ENCODE measurements at regions not wholly inside any gene's neighbourhood (a gene's known extent, or its start where the extent isn't known, plus 50 kb on each side); places are given as distances from the start of the nearest gene placed in this dataset.
A peak's percentile ranks its signal among the peaks of the same experiment; 100 is the strongest.

DNA sequence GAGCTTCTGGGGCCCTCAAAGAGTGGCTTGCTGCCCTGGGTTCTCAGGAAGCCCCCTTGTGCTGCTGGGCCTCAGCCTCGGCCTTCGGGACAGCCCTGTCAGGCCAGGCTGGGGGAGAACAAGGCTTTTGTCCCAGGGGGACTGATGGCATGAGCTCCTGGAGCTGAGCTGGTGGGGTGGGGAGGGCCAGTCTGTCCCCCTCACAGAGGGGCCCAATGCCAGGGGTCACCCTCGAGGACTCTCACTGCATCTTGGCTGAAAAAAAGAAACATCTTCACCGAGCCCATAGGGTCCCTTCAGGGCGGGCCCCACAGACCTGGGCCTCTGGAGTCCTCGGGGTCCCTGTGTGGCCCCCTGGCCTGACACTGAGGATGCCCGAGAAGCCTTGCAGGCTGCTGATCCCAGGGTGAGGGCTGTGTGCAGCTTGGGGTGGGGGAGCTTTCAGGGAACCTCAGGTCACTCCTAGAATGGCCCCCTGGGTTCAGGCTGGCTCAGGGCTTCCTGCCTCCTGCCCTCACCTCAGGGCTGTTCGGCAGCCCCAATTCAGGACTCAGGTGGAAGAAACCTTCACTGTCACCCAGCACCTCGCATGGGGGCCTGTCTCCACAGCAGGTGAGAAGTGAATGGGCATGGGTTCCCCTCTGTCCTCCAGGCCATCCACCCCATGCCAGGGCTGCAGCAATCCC is 90.5 kb downstream of the TNFRSF13B start:
- no peak for TF ChIP-seq CTCF (IDR thresholded peaks at IDR 0.05)
- Histone ChIP-seq H3K36me3 (ENCODE audit: low read depth) (no peaks in the 10 kb centered on the region), H3K9me3 (peaks cover 6% of the 10 kb centered on the region), H3K4me3 (no peak overlapping the region), H3K4me1 (ENCODE audit: low read depth) (no peaks in the 10 kb centered on the region)
- intact Hi-C loops (cut with DNase I, micrococcal nuclease), result no loop called here
- DNase-seq (peak in 1 of 3 donors; percentile 27), ATAC-seq (no peak)

DNA sequence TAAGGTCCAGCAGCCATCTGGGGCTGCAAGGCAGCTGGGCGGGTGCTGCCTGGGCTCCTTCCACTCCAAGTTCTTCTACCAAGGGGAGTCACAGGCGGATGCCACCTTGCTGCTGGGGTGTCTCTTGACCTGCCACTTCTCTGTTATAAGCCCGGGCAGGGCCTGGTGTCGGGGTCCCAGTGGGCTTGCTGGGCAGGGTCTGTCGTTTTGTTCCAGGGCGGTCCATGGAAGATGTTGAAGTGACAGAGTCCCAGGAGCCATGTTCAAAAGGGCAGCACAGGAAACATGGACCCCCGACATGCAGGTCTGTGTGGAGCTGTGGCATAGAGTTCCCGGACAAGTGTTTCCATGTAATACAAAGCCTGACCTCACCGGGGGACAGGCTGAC is 91.1 kb downstream of the TNFRSF13B start:
- DNase-seq, result peak in 1 of 3 donors; percentile 22
- intact Hi-C loops (cut with DNase I, micrococcal nuclease), result no loop called here
- Histone ChIP-seq H3K36me3 (ENCODE audit: low read depth) (no peaks in the 10 kb centered on the region), H3K4me3 (no peak overlapping the region), H3K9me3 (peaks cover 6% of the 10 kb centered on the region), H3K4me1 (ENCODE audit: low read depth) (no peaks in the 10 kb centered on the region)
- no peak for TF ChIP-seq CTCF (IDR thresholded peaks at IDR 0.05)
- ATAC-seq, result no peak

- TF ChIP-seq CTCF (IDR thresholded peaks at IDR 0.05), result no peak
- DNase-seq (peak in 1 of 3 donors; percentile 27), ATAC-seq (no peak)
- H3K9me3 ChIP-seq, result peaks cover 6% of the 10 kb centered on the region
- no peaks in the 10 kb centered on the region for H3K36me3 ChIP-seq (ENCODE audit: low read depth)
- intact Hi-C loops (cut with DNase I, micrococcal nuclease), result no loop called here
- no peaks in the 10 kb centered on the region for H3K4me1 ChIP-seq (ENCODE audit: low read depth)
- H3K4me3 ChIP-seq, result no peak overlapping the region
These were observed 91.6 kb downstream of the TNFRSF13B start for GRCh38 chr17:16880121-16880842.

DNA sequence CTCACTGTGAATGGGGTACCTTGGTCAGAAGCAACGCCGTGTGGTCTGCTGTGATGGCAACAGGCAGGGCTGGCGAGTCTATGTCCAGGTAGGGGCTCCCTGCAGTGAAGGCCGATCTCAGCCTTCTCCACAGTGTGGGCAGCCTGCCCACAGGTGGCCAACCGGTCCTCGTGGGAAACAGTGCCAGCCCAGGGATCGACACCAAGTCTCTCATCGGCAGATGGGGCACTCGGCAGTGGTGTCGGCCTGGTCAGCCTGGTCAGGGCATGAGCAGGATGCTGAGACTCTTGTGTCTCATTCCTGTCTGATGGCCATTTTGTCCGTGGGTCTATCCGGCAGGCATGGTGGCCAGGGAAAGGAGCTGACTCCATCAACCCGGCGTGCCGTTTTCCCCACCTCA is 92.2 kb downstream of the TNFRSF13B start:
- DNase-seq (peak in 1 of 3 donors; percentile 24), ATAC-seq (no peak)
- Histone ChIP-seq H3K36me3 (ENCODE audit: low read depth) (no peaks in the 10 kb centered on the region), H3K4me1 (ENCODE audit: low read depth) (no peaks in the 10 kb centered on the region), H3K9me3 (peaks cover 6% of the 10 kb centered on the region), H3K4me3 (no peak overlapping the region)
- intact Hi-C loops (cut with DNase I, micrococcal nuclease), result no loop called here
- no peak for TF ChIP-seq CTCF (IDR thresholded peaks at IDR 0.05)

GRCh38 chr17:16878606-16879005 is 93.3 kb downstream of the TNFRSF13B start:
- no peak for TF ChIP-seq CTCF (IDR thresholded peaks at IDR 0.05)
- Histone ChIP-seq H3K36me3 (ENCODE audit: low read depth) (no peaks in the 10 kb centered on the region), H3K4me1 (ENCODE audit: low read depth) (no peaks in the 10 kb centered on the region), H3K9me3 (peaks cover 6% of the 10 kb centered on the region), H3K4me3 (no peak overlapping the region)
- no peak for ATAC-seq
- peak in 1 of 3 donors; percentile 29 for DNase-seq
- intact Hi-C loops (cut with DNase I, micrococcal nuclease), result no loop called here
